H9 (cell line): ENCODE measurements at regions not wholly inside any gene's neighbourhood (a gene's known extent, or its start where the extent isn't known, plus 50 kb on each side); places are given as distances from the start of the nearest gene placed in this dataset.

Experiments
- DNase-seq: peaks from one replicate; pipeline ENCODE4 v3.0.0-alpha.2; 2017
- H2AFZ ChIP-seq: one replicate; pipeline ENCODE4 v1.6.1; 2013; ENCODE audit warnings: mild to moderate bottlenecking, low read length, control low read depth, moderate library complexity
- H2AK5ac ChIP-seq: 2 replicates; pipeline ENCODE4 v1.6.1; 2013; ENCODE audit warnings: low read length, control low read depth, mixed read lengths; ENCODE audit not compliant: insufficient read length
- H2BK120ac ChIP-seq: one replicate; pipeline ENCODE4 v1.6.1; 2013; ENCODE audit warnings: low read depth, mild to moderate bottlenecking, low read length, control low read depth, inconsistent platforms; ENCODE audit not compliant: poor library complexity, severe bottlenecking
- H2BK12ac ChIP-seq: 2 replicates; pipeline ENCODE4 v1.6.1; 2013; ENCODE audit warnings: low read length, control low read depth, mixed read lengths, low read depth; ENCODE audit not compliant: insufficient read length
- H2BK15ac ChIP-seq: 2 replicates; pipeline ENCODE4 v1.6.1; 2013; ENCODE audit warnings: low read depth, low read length, control low read depth
- H2BK20ac ChIP-seq: one replicate; pipeline ENCODE4 v1.6.1; 2013; ENCODE audit warnings: low read depth, mild to moderate bottlenecking, low read length, control low read depth, inconsistent platforms; ENCODE audit not compliant: poor library complexity, severe bottlenecking
- H2BK5ac ChIP-seq: 2 replicates; pipeline ENCODE4 v1.6.1; 2013; ENCODE audit warnings: low read length, control low read depth, mixed read lengths; ENCODE audit not compliant: insufficient read length
- H3K14ac ChIP-seq: 2 replicates; pipeline ENCODE4 v1.6.1; 2013; ENCODE audit warnings: low read length, control low read depth; ENCODE audit not compliant: insufficient read depth
- H3K18ac ChIP-seq: 2 replicates; pipeline ENCODE4 v1.6.1; 2013; ENCODE audit warnings: low read depth, mild to moderate bottlenecking, mixed read lengths, low read length, control low read depth; ENCODE audit not compliant: insufficient read length
- H3K23ac ChIP-seq: 2 replicates; pipeline ENCODE4 v1.6.1; 2013; ENCODE audit warnings: low read length, control low read depth, mixed read lengths, low read depth; ENCODE audit not compliant: insufficient read length
- H3K23me2 ChIP-seq: 2 replicates; pipeline ENCODE4 v1.6.1; 2013; ENCODE audit warnings: low read depth, mild to moderate bottlenecking, mixed read lengths, low read length, control low read depth; ENCODE audit not compliant: insufficient read length, poor library complexity, severe bottlenecking
- H3K27ac ChIP-seq: 2 replicates; pipeline ENCODE4 v1.5.1; 2013; ENCODE audit warnings: low read length, control low read depth, mixed read lengths, low read depth; ENCODE audit not compliant: insufficient read length
- H3K27me3 ChIP-seq: 2 replicates; pipeline ENCODE4 v1.6.1; 2013; ENCODE audit warnings: low read length, control low read depth, inconsistent platforms; ENCODE audit not compliant: insufficient read depth
- H3K4ac ChIP-seq: 2 replicates; pipeline ENCODE4 v1.6.1; 2013; ENCODE audit warnings: low read depth, mild to moderate bottlenecking, control low read depth, inconsistent platforms, low read length, moderate library complexity
- H3K4me1 ChIP-seq: 2 replicates; pipeline ENCODE4 v1.6.1; 2013; ENCODE audit warnings: low read length, control low read depth, inconsistent platforms; ENCODE audit not compliant: insufficient read depth
- H3K4me2 ChIP-seq: 2 replicates; pipeline ENCODE4 v1.6.1; 2013; ENCODE audit warnings: low read length, control low read depth, mixed read lengths; ENCODE audit not compliant: insufficient read length, insufficient read depth
- H3K56ac ChIP-seq: 2 replicates; pipeline ENCODE4 v1.6.1; 2013; ENCODE audit warnings: low read depth, mild to moderate bottlenecking, mixed read lengths, low read length, control low read depth; ENCODE audit not compliant: insufficient read length
- H3K79me1 ChIP-seq: 2 replicates; pipeline ENCODE4 v1.6.1; 2013; ENCODE audit warnings: low read depth, mild to moderate bottlenecking, moderate library complexity, low read length, control low read depth, inconsistent platforms; ENCODE audit not compliant: insufficient read depth, poor library complexity, severe bottlenecking
- H3K79me2 ChIP-seq: 2 replicates; pipeline ENCODE4 v1.6.1; 2013; ENCODE audit warnings: low read length, control low read depth, inconsistent platforms; ENCODE audit not compliant: insufficient read depth
- H3K9ac ChIP-seq: 2 replicates; pipeline ENCODE4 v1.6.1; 2013; ENCODE audit warnings: low read length, control low read depth, mixed read lengths; ENCODE audit not compliant: insufficient read length; ENCODE audit errors: extremely low read depth
- H3K9me3 ChIP-seq: one replicate; pipeline ENCODE4 v1.6.1; 2013; ENCODE audit warnings: low read depth, low read length, inconsistent platforms; ENCODE audit not compliant: control insufficient read depth
- H3T11ph ChIP-seq: one replicate; pipeline ENCODE4 v1.6.1; 2013; ENCODE audit warnings: mild to moderate bottlenecking, low read length, control low read depth, inconsistent platforms
- H4K20me1 ChIP-seq: one replicate; pipeline ENCODE4 v1.6.1; 2013; ENCODE audit not compliant: control insufficient read depth, insufficient read length, insufficient read depth
- H4K5ac ChIP-seq: 2 replicates; pipeline ENCODE4 v1.6.1; 2013; ENCODE audit warnings: low read depth, mild to moderate bottlenecking, mixed read lengths, low read length, control low read depth; ENCODE audit not compliant: insufficient read length
- H4K8ac ChIP-seq: replicated peaks from 2 replicates; pipeline ENCODE4 v1.6.1; 2013; ENCODE audit warnings: low read length, control low read depth, mixed read lengths, low read depth; ENCODE audit not compliant: insufficient read length
- H4K91ac ChIP-seq: 2 replicates; pipeline ENCODE4 v1.6.1; 2013; ENCODE audit warnings: low read depth, mild to moderate bottlenecking, moderate library complexity, mixed read lengths, low read length, control low read depth; ENCODE audit not compliant: insufficient read length
- H3K27ac Mint-ChIP-seq, 3 experiments: 2 replicates in 2 of 3; 3 replicates in 1 of 3; pipeline ENCODE4 v1.8.0; 2020 to 2021; ENCODE audit warnings: mixed read lengths in 3 of 3, mild to moderate bottlenecking in 1 of 3, moderate library complexity in 1 of 3
- H3K27me3 Mint-ChIP-seq: 2 replicates; pipeline ENCODE4 v1.8.0; 2021; ENCODE audit warnings: low read depth, mild to moderate bottlenecking, moderate library complexity, mixed read lengths
- H3K36me3 Mint-ChIP-seq, 3 experiments: 2 replicates in 2 of 3; 3 replicates in 1 of 3; pipeline ENCODE4 v1.8.0; 2020 to 2021; ENCODE audit warnings: low read depth in 3 of 3, mixed read lengths in 3 of 3; ENCODE audit not compliant: insufficient read depth in 1 of 3
- H3K4me1 Mint-ChIP-seq, 2 experiments: 2 replicates each; pipeline ENCODE4 v1.8.0; 2020; ENCODE audit warnings: mixed read lengths in 2 of 2
- H3K4me3 Mint-ChIP-seq, 2 experiments: 2 replicates in 1 of 2; 3 replicates in 1 of 2; pipeline ENCODE4 v1.8.0; 2020 to 2021; ENCODE audit warnings: mild to moderate bottlenecking in 2 of 2, mixed read lengths in 2 of 2, moderate library complexity in 1 of 2
- H3K9me3 Mint-ChIP-seq, 2 experiments: 2 replicates in 1 of 2; 3 replicates in 1 of 2; pipeline ENCODE4 v1.8.0; 2020; ENCODE audit warnings: mild to moderate bottlenecking in 2 of 2, mixed read lengths in 2 of 2, moderate library complexity in 1 of 2
- CTCF ChIP-seq: fragments of 200-600 bp; sonication (generic); conservative IDR thresholded peaks from 3 replicates; pipeline ENCODE4 v1.8.0; 2021; ENCODE audit warnings: antibody characterized with exemption, mild to moderate bottlenecking
- WGBS: extraction: QIAGEN DNeasy Blood & Tissue Kit; methylation state at CpG from one replicate; pipeline ENCODE4 v1.1.7; 2013; ENCODE audit warnings: missing lambda C conversion rate, low lambda C conversion rate, mixed read lengths; ENCODE audit not compliant: insufficient read length; ENCODE audit errors: extremely low coverage; 5-methylcytosine and 5-hydroxymethylcytosine counted together

- H3K9me3 ChIP-seq: no peaks in the 10 kb centered on the region
- H2BK5ac ChIP-seq: no peak overlapping the region
- no peaks in the 10 kb centered on the region for H3K23me2 ChIP-seq
- no peak overlapping the region for H4K91ac ChIP-seq
- no peak overlapping the region for H2AFZ ChIP-seq
- no peak overlapping the region for H3K9ac ChIP-seq
- no peak overlapping the region for H3K56ac ChIP-seq
- no peak overlapping the region for H2AK5ac ChIP-seq
- no peak for TF ChIP-seq CTCF
- H2BK120ac ChIP-seq: no peak overlapping the region
- no peak overlapping the region for H3K4me3 Mint-ChIP-seq
- H3K9me3 Mint-ChIP-seq: peaks cover 12 to 20% of the 10 kb centered on the region in 2 experiments; a peak in 4 of 5 replicates
- no peak overlapping the region for H2BK12ac ChIP-seq
- peaks cover 0 to under 1% of the 10 kb centered on the region in 2 experiments; a peak in 2 of 4 replicates for H3K4me1 Mint-ChIP-seq
- no peaks in the 10 kb centered on the region for H4K20me1 ChIP-seq
- no peak overlapping the region for H3K18ac ChIP-seq
- WGBS: no CpG with 5 or more reads among the region's 1 CpG
- no peak overlapping the region for H2BK20ac ChIP-seq
- no peaks in the 10 kb centered on the region for H3K79me2 ChIP-seq
- no peaks in the 10 kb centered on the region for H3K27me3 ChIP-seq
- peak; percentile 4 for DNase-seq
- H3K4ac ChIP-seq: no peak overlapping the region
- H3T11ph ChIP-seq: no peak overlapping the region
- peaks cover 11% of the 10 kb centered on the region for H3K27me3 Mint-ChIP-seq
- no peak overlapping the region for H3K4me2 ChIP-seq
- no peaks in the 10 kb centered on the region for H3K79me1 ChIP-seq
- H3K14ac ChIP-seq: no peak overlapping the region
- peaks cover 0 to 12% (median 0%) of the 10 kb centered on the region in 3 experiments; a peak in 3 of 7 replicates for H3K36me3 Mint-ChIP-seq
- H4K5ac ChIP-seq: no peak overlapping the region
- no peak overlapping the region for H4K8ac ChIP-seq
- no peak overlapping the region for H2BK15ac ChIP-seq
- no peak overlapping the region for H3K23ac ChIP-seq
- H3K4me1 ChIP-seq: no peaks in the 10 kb centered on the region
- H3K27ac Mint-ChIP-seq: no peak overlapping the region; a peak in 1 of 7 replicates
- H3K27ac ChIP-seq: no peak overlapping the region
Observed at GRCh38 chr2:128455721-128456050, 137.0 kb upstream of the HS6ST1 start.
